HL-60 (cell line): ENCODE measurements at regions not wholly inside any gene's neighbourhood (a gene's known extent, or its start where the extent isn't known, plus 50 kb on each side); places are given as distances from the start of the nearest gene placed in this dataset.

Experiments used
- DNase-seq, 2 experiments: peaks; one replicate each; pipeline ENCODE4 v3.0.0-alpha.2; 2010 to 2020; ENCODE audit warnings: low read depth in 1 of 2, low spot score in 1 of 2
- H3K27ac ChIP-seq: fragments of 250-450 bp; sonication (Bioruptor Pico); replicated peaks from 2 replicates; pipeline ENCODE4 v1.5.1; 2020; ENCODE audit warnings: mild to moderate bottlenecking, moderate library complexity
- H3K27me3 ChIP-seq: fragments of 250-450 bp; sonication (Bioruptor Pico); 2 replicates; pipeline ENCODE4 v1.5.1; 2021; ENCODE audit warnings: mild to moderate bottlenecking, moderate library complexity; ENCODE audit not compliant: insufficient read depth, poor library complexity, severe bottlenecking
- H3K4me3 ChIP-seq: replicated peaks from 2 replicates; pipeline ENCODE4 v1.5.1; 2011; ENCODE audit warnings: mild to moderate bottlenecking, control low read depth, low read length; ENCODE audit not compliant: insufficient read depth
- CTCF ChIP-seq: IDR thresholded peaks from one replicate; pipeline ENCODE4 v1.5.1; 2011; ENCODE audit warnings: low read length, control low read depth, inconsistent platforms; ENCODE audit not compliant: insufficient read depth
- GABPA ChIP-seq: IDR thresholded peaks from 2 replicates; pipeline ENCODE4 v1.6.1; 2012; ENCODE audit warnings: low read depth
- POLR2AphosphoS5 ChIP-seq: IDR thresholded peaks from 2 replicates; pipeline ENCODE4 v1.6.1; 2012; ENCODE audit warnings: low read depth
- REST ChIP-seq: IDR thresholded peaks from 2 replicates; pipeline ENCODE4 v1.6.1; 2012; ENCODE audit warnings: low read depth; ENCODE audit not compliant: insufficient replicate concordance
- SPI1 ChIP-seq: IDR thresholded peaks from 2 replicates; pipeline ENCODE4 v1.6.1; 2012; ENCODE audit warnings: low read depth, mild to moderate bottlenecking, borderline replicate concordance

- no peak overlapping the region for H3K4me3 ChIP-seq
- no peak for DNase-seq
- TF ChIP-seq POLR2AphosphoS5 (no peak), GABPA (no peak), SPI1 (no peak), CTCF (no peak), REST (no peak)
Measured at GRCh38 chr11:27913650-27914049, 194.3 kb downstream of the KIF18A start.

GRCh38 chr11:27912916-27913315, 195.0 kb downstream of the KIF18A start:
- Histone ChIP-seq H3K4me3 (no peak overlapping the region), H3K27ac (no peak overlapping the region), H3K27me3 (no peaks in the 10 kb centered on the region)
- TF ChIP-seq GABPA (no peak), SPI1 (no peak), CTCF (no peak), POLR2AphosphoS5 (no peak), REST (no peak)
- DNase-seq, result no peak

More at GRCh38 chr11:27913650-27914049, 194.3 kb downstream of the KIF18A start:
- Histone ChIP-seq H3K27ac (no peak overlapping the region), H3K27me3 (no peaks in the 10 kb centered on the region)

GRCh38 chr11:27910186-27910931, 197.6 kb downstream of the KIF18A start:
- no peak for DNase-seq
- TF ChIP-seq CTCF (no peak), SPI1 (no peak), POLR2AphosphoS5 (no peak), GABPA (no peak), REST (no peak)

More at GRCh38 chr11:27910186-27910931, 197.6 kb downstream of the KIF18A start:
- no peaks in the 10 kb centered on the region for H3K27me3 ChIP-seq
- no peak overlapping the region for H3K27ac ChIP-seq
- no peak overlapping the region for H3K4me3 ChIP-seq
